ENCODE measurements at regions not wholly inside any gene's neighbourhood (a gene's known extent, or its start where the extent isn't known, plus 50 kb on each side); places are given as distances from the start of the nearest gene placed in this dataset.
"Not testable (repeated sequence)": the region's sequence is repeated elsewhere in the genome, so short reads cannot be mapped to it uniquely, and the experiment has no call there.

DNA sequence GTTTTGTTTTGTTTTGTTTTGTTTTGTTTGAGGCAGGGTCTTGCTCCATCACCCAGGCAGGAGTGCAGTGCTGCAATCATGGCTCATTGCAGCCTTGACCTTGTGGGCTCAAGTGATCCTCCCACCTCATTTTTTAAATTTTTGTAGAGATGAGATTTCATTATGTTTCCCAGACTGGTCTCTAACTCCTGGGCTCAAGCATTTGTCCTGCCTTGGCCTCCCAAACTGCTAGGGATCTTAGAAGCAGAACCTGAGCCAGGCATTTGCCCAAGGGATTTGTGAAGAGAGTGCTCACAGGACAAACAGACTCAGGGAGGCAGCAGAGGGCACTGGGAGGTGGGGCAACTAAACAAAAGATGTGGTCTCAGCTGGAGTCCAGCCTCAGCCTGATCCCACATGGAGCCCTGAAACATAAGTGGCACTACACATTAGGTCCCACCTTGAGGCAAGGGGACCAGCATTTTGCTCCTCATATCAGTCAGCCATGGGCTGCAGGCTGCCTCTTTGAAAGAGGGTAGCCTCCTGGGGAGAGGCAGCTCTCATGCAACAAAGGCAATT is 86.2 kb upstream of the CMKLR1 start:
- Histone ChIP-seq H3K9me3 (no peaks in the 10 kb centered on the region), H3K4me3 (no peak overlapping the region), H3K4me1 (no peaks in the 10 kb centered on the region), H3K36me3 (no peaks in the 10 kb centered on the region), H3K27ac (no peak overlapping the region), H3K27me3 (no peaks in the 10 kb centered on the region)
- intact Hi-C loops (cut with DNase I), result no loop called here
- DNase-seq (no peak), ATAC-seq (no peak), FAIRE-seq (no peak)
- no peak for TF ChIP-seq CTCF (IDR thresholded peaks at IDR 0.05)

GRCh38 chr12:108424816-108425215 is 85.7 kb upstream of the CMKLR1 start:
- no peak for ATAC-seq
- no peaks in the 10 kb centered on the region for H3K27me3 ChIP-seq
- 67 to 81% methylated on average over 3 of the region's 3 CpGs for WGBS, 2 donors
- DNase-seq, result no peak
- FAIRE-seq, result no peak
- H3K9me3 ChIP-seq, result no peaks in the 10 kb centered on the region
- H3K36me3 ChIP-seq, result no peaks in the 10 kb centered on the region
- no peak overlapping the region for H3K4me3 ChIP-seq
- no peak overlapping the region for H3K27ac ChIP-seq
- no peak for TF ChIP-seq CTCF (IDR thresholded peaks at IDR 0.05)
- intact Hi-C loops (cut with DNase I), result no loop called here
- H3K4me1 ChIP-seq, result no peaks in the 10 kb centered on the region

GRCh38 chr12:108424026-108424425 is 84.9 kb upstream of the CMKLR1 start:
- 67 to 76% methylated on average over 4 of the region's 4 CpGs for WGBS, 2 donors
- ATAC-seq (no peak), DNase-seq (no peak), FAIRE-seq (no peak)
- Histone ChIP-seq H3K36me3 (no peaks in the 10 kb centered on the region), H3K27ac (no peak overlapping the region), H3K9me3 (no peaks in the 10 kb centered on the region), H3K27me3 (no peaks in the 10 kb centered on the region), H3K4me1 (no peaks in the 10 kb centered on the region), H3K4me3 (no peak overlapping the region)
- no peak for TF ChIP-seq CTCF (IDR thresholded peaks at IDR 0.05)
- intact Hi-C loops (cut with DNase I), result no loop called here

GRCh38 chr12:108423486-108423885 is 84.4 kb upstream of the CMKLR1 start:
- Histone ChIP-seq H3K36me3 (no peaks in the 10 kb centered on the region), H3K27me3 (no peaks in the 10 kb centered on the region), H3K27ac (no peak overlapping the region), H3K9me3 (no peaks in the 10 kb centered on the region), H3K4me3 (no peak overlapping the region), H3K4me1 (no peaks in the 10 kb centered on the region)
- WGBS, 2 donors, result 50 to 60% methylated on average over 4 of the region's 4 CpGs
- TF ChIP-seq CTCF (IDR thresholded peaks at IDR 0.05), result no peak
- intact Hi-C loops (cut with DNase I), result no loop called here
- ATAC-seq (no peak), FAIRE-seq (no peak), DNase-seq (no peak)

DNA sequence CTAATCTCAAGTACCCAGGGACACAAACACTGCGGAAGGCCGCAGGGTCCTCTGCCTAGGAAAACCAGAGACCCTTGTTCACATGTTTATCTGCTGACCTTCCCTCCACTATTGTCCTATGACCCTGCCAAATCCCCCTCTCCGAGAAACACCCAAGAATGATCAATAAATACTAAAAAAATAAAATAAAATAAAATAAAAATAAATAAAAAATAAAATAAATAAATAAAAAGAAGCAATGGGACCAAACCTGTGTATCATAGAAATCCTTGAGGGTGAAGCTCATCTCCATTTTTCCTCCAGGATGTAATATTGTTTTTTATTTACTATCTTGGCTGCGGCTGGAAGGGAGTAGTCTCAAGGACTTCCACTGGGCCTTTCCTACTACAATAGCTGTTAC is 82.0 kb upstream of the CMKLR1 start:
- H3K36me3 ChIP-seq; intact Hi-C loops (cut with DNase I); DNase-seq; H3K27me3 ChIP-seq; H3K27ac ChIP-seq; H3K9me3 ChIP-seq; H3K4me3 ChIP-seq; H3K4me1 ChIP-seq; FAIRE-seq; ATAC-seq: not testable (repeated sequence)
- 67 to 77% methylated on average over 2 of the region's 4 CpGs for WGBS, 2 donors

GRCh38 chr12:108420421-108420820 is 81.3 kb upstream of the CMKLR1 start:
- FAIRE-seq; H3K36me3 ChIP-seq; H3K4me3 ChIP-seq; H3K27ac ChIP-seq; ATAC-seq; H3K9me3 ChIP-seq; H3K4me1 ChIP-seq; H3K27me3 ChIP-seq; DNase-seq; intact Hi-C loops (cut with DNase I): not testable (repeated sequence)
- 74 to 84% methylated on average over 20 of the region's 20 CpGs for WGBS, 2 donors

Data from pancreas (tissue), 10 donors.